Hematopoietic multipotent progenitor cell (in vitro differentiated cells): ENCODE measurements at regions not wholly inside any gene's neighbourhood (a gene's known extent, or its start where the extent isn't known, plus 50 kb on each side); places are given as distances from the start of the nearest gene placed in this dataset.
A peak's percentile ranks its signal among the peaks of the same experiment; 100 is the strongest.
"Not testable (repeated sequence)": the region's sequence is repeated elsewhere in the genome, so short reads cannot be mapped to it uniquely, and the experiment has no call there.

Experiments used
- DNase-seq, 3 donors: peaks; one replicate each; pipeline ENCODE4 v3.0.0-alpha.2; 2011 to 2015; ENCODE audit warnings: low read depth in 2 of 3, low spot score in 2 of 3

DNA sequence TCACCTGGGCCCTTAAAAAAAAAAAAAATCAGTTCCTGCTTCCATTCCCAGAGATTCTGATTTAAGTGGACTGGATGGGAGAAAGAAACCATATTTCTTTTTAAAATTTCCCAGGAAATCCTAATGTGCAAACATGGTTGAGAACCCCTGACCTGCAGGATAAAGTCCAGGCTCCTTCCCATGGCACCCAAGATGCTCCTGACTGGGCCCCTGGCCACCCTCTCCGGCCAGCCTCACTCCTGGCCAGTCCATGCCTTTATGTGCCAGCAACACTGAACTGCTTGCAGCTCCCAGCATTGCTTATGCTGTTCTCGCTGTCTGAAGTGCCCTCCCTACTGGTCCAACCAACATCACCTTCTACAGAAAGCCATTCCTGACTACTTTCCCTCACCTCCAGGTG is 93.9 kb downstream of the TEX35 start:
- DNase-seq, result no peak

DNA sequence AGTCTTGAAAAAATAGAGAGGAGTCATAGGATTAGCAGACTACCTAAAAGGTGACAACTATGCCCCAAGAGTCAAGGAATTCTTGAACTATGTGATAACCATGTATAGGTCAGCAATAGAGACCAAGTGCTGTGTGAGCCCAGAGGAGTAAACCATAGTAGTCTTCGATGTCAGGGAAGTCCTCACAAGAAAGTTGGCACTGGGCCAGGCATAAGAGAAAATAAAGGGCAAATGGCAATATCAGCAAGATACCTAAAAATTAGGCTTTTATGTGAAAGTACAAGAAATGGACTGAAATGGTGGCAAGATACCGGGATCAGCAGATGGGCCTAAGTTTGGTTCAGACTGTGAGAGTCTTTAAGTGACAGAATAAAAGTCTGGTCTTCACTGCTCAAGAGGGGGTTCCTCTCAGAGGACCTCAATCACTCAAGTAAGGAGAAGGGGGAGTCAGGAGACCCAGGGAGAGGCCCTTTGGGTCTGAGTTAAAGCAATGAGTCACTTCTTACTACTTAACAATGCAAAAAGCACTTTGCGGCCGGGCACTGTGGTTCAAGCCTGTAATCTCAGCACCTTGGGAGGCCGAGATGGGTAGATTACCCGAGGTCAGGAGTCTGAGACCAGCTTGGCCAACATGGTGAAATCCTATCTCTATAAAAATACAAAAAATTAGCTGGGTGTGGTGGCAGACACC is 95.0 kb downstream of the TEX35 start:
- DNase-seq, result peak in 2 of 3 donors; percentile 8 to 32

DNA sequence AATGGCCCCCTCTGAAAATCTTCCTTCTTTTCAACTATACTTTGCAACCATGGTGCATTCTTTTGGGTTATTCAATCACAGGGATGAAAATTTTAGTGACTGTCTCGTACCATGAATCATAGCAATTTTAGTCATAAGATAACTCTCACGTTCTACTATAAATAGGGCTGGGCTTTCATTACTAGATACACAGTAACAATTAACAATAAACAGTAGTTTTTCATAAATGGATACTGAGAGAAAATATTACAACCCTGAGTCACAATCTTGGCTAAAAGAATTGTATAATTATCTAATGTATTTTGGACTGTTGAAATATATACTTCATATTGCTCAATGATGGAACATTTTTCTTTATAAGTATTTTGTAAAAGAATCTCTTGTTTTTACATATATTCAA is 96.1 kb downstream of the TEX35 start:
- DNase-seq, result no peak

DNA sequence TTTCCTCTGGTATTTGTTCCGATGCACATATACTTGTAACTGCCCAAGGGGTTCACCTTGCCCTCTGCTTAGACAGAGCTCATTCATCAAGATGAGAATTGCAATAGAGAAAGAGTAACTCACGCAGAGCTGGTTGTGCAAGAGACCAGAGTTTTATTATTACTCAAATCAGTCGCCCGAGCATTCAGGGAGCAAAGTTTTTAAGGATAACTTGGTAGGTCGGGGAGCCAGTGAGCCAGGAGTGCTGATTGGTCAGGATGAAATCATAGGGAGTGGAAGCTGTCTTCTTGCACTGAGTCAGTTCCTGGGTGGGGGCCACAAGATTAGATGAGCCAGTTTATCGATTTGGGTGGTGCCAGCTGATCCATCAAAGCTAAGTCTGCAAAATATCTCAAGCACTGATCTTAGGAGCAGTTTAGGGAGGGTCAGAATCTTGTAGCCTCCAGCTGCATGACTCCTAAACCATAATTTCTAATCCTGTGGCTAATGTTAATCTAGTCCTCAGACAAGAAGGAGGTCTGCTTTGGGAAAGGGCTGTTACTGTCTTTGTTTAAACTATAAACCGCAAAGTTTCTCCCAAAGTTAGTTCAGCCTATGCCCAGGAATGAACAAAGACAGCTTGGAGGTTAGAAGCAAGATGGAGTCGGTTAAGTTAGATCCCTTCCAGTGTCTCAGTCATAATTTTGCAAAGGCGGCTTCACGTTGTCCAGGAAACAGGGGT is 97.9 kb downstream of the TEX35 start:
- DNase-seq, result not testable (repeated sequence)

DNA sequence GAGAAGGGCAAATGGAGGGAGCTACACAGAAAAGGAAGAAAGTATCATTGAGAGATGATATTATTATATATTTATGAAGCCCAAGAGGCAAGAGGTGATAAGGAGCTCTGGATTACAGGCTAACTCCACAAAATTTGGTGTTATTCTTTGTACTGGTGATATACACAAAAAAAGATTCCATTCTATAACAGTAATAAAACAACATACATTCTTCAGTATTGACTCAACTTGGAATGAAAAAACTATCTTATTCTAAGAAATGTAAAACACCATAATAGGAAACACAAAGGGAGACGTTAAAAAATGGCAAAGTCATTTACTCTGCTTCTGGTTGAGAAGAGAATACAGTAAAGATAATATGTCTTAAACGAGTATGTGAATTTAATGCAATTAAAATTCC is 99.4 kb downstream of the TEX35 start:
- DNase-seq, result no peak

DNA sequence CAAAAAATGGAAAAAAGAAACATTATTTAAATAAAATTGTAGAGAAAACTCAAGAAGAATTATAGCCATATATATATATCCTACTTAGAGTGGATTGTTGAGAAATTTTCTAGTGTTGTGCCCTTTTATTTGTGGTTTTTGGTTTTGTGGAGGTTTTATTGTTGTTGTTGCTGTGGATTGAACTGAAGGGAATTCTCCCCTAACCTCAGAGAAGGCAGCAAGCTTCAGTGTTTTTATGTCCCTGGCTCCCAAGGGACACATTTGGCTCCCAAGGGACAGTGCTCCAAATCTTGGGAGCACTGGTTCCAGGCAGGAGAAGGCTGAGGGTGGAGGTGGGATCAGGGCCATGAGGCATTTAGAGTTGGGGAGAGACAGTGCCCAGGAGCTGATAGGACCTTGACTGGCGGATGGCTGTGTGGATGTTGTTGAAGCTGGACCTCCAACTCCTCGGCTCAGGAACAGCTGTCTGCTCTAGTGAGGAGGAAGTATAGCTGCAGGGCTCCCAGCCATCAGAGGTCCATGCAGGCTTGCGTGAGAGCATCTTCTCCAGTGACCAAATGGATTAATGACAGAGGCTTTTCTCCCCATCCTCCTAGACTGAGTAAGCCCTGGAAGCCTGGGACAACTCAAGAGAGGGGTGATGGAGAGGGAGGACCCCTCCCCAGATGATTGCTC is 100.5 kb downstream of the TEX35 start:
- DNase-seq, result no peak

DNA sequence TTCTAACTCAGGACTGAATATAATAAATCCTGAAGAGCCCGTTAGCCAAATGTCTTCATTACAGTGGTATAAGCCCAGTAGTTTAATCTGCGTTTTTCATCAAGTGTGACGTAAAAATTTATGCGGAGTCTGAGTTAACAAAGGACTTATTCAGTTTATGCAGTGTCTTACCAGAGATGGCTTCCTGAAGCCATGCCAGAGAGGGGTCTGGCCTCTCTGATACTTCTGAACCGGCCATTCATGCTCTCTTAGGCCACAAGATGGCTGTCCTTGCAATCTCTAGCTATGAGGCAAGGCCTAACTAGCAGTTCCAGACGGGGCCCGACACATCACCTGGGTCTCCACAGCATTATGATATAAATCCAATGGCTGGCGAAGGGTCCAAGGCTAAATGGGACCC is 101.4 kb downstream of the TEX35 start:
- DNase-seq, result no peak

DNA sequence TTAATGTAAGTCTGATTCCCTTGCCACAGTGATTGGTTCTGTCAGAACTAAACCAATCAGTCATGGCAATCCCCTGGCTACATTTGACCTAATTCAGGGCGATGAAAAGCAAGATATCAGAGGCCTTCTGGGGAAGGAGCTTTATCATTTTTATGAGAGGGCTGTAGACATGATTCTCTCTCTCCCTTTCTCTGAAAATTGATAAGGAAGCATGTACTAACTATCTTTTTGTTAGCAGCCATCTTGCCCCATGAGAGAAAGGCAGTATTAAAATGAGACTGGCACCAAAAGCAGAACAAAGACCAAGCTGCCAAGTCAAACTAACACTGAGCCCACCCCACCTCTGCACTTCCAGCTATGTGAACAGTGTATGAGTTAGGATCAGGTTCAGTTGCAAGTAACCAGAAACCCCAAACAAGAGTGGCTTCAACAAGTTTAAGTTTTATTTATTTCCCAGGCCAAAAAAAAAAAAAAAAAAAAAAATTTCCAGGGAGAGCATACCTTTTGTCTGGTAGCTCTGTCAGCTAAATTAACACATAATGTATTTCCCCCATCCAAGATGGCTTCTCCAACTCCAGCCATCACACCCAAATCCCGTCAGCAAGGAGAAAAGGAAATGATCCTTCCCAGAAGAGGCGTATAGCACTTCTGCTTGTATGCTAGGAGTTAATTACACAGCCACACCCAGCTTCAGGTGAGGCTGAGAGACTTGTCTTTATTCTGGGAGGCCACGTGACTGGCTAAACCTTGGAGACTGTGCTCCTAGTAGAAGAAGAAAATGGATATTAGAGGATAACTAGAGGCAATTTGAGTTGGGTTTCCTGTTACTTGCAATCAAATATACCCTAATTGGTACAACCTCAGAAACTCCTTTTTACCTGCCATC is 105.8 kb upstream of the RALGPS2 start:
- no peak for DNase-seq

DNA sequence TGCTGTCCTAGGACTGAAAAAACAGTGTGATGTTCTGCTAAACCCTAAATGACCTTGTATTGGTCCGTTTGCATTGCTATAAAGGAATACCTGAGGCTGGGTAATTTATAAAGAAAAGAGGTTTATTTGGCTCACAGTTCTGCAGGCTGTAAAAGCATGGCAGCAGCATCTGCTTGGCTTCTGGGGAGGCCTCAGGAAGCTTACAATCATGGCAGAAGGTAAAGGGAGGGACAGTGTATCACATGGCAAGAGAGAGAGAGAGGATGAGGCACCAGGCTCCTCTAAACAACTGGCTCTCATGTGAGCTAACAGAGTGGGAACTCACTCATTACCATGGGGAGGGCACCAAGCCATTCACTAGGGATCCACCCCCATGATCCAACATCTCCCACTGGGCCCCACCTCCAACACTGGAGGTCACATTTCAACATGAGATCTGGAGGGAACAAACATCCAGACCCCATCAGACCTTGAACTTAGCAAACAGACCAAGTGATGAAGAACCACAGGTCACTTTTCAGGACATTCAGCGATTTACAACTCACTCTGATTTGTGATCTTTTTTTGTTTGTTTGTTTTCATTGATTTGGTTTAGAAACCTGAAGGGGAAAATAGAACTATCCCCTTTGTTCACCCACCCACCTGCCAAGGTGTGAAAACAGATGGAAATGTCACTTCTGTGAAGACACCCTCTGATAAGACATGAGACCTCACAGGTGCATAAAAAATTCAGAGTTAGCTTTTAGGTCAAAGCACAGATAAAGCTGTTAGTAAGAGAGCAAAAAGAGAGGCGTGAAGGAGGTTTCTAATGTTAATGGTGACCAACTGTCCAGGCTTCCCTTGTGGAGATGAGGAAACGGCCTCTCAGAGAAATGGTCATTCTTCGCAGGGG is 104.2 kb upstream of the RALGPS2 start:
- no peak for DNase-seq

DNA sequence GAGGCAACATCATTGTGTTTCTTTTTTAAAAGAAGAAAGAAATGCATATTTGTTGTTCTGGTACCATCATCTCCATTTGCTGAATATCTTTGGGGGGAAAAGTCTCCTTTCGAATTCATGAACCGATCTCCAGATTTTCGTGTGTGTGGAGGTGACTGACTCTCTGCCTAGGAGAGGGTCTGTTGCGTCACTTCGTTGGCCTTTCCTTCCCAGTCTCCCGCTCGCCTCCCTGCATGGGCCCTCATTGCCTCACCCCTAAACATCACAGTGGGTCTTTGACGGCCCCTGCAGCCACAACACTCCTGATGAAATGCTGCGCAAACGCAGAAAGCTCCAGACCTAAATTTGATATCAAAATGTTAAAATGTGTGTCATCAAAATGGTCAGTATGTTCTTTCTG is 103.2 kb upstream of the RALGPS2 start:
- DNase-seq, result no peak

DNA sequence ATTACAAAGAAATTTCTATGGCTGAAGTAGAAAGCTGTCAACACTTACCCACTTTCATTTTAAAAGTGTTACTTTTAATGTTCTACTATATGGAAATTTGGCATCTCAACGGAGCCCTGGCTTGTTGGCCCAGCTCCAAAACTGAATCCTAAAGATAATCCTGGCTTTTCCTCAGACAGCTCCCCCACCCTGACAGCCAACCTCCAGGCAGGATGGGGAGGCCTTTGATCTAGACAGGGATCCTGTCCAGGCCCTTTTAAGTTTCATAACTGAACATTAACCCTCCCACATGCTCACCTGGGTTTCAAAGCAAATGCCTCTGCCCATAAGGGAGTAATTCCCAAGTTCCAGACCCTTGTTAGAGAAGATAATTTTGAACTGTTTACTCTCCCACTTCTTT is 99.3 kb upstream of the RALGPS2 start:
- DNase-seq, result no peak

DNA sequence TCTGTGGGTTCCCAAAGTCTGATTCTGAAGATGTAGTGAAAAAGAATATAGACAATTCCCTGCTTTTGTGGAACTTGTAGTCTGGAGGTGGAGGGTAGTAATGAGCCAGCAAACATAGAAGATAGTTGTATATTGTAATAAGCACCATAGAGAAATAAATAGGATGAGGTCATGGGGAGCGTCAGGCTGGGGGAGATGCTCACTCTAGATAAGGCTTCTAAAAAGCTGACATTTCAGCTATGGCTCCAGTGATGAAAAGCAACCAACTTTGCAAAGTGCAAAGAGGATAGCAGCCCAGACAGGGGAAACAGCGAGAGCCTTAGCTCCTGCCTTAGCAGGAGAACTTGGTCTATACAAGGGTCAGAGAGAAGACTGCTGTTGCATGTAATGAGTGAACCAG is 98.0 kb upstream of the RALGPS2 start:
- no peak for DNase-seq

DNA sequence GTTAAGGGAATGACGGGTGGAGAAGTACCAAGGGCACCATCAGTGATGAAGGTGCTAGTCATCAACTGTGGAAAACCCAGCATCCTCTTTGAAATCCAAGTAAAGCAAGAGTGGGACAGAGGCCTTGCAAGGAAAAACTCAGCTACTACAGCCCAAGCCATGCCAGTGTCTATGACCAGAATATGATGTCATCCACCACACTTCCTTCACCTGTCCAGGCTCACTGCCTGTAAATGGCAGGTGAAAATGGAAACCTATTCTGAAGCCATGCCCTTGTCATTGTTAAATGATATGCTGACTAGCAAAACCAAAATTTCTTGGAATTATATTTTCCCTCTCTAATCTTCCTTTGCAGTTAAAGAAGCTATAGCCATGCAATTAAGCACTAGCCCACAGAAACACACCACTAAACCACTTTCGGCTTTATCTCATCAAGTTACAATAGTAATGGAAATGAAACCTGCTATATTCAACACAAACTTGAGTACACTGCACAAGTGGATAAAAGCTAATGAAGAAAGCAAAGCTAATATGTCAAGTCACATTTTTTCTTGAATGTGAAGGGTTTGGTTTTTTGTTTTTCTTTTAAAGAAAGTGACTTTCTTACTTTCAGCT is 96.3 kb upstream of the RALGPS2 start:
- no peak for DNase-seq

DNA sequence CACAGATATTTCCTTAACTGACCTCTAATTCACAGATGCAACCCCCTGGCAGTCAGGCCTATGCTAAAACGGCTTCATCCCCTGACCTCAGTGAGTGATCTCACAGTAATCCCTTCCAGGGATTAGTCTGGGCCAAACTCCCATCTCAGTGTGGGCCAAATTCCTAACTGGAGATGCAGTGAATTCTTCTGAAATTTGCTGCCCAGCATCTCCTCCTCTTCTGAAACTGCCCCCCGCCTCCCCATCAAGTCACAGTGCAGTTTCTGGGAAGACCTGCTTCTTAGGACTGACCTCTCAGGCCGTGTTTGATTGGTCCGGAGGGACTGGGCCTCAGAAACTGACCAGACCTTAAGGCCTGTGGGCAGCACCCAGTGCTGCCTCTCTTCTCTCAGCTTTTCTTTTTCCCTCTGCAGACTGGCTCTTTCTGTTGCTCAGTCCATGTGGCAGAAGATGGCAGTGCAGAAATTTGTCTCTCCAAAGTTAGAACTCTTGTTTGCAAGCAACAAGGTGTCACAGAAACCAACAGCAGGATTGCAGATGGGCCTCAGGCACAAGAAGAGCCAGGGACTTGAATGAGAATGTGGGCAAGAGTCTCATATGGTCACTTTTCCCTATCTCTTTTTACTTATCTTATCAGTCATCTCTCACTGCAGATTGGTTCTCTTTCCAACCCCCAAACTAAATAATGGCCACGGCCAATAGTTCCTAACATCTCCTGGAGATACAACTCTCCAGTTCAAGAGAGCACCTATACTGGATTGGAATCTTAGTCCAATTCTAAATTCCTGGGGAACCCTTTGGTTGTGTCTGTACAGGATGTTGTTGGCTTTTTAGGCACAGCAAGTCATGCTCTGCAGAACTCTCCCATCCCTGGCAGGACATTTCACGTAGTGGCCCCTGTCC is 95.5 kb upstream of the RALGPS2 start:
- DNase-seq, result no peak

DNA sequence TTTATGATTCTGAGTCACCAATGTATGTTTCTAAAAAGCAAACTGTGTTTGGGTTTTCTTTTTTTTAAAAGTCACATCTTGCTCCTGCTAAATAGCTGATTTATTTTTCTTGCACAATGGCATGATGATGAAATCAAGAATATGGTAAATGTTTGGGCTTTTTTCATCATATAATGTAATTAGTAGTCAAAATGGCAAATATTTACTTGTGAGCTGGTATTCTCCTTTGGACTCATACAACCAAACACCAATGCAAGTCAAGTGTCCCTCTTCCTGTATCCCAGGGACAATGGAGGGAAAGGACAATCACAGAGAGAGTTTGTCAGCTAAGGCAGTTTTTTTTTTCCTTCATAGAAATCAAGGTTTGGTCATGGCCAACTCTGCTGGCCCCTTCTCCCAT is 94.6 kb upstream of the RALGPS2 start:
- DNase-seq, result no peak

DNA sequence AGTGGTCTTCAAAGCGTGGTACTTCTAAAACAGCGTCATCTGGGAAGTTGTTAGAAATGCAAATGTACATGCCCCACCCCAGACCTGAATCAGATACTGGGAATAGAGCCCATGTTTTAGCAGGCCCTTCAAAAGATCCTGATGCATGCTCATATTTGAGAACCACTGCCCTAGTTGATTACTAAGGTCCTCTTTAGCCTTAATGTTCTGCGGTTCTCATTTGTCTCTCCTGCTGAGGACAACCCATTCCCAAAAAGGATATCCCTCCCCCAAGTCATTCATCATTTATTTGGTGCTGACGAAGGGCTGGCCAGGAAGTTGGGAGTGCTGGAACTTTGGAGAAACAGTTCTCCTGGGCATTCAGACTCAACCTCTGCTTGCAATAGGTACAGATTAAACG is 92.4 kb upstream of the RALGPS2 start:
- DNase-seq, result no peak

DNA sequence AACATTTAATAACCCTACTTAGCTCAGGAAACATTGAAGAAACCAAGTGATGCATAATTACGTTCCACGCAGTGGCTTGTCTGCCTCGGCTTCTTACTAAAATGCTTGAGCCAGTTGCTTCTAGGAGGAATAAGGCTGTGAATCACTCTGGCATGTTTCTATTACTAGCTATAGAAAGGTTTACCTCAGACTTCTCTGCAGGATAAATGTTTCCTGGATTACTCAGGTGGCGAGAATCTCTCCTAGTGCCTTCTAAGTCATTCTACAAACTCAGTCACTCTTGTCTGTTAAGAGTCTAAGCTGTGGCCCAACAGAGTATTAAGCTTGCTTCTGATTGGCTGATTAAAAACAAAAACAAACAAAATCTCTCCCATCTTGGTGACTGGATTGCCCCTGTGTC is 92.0 kb upstream of the RALGPS2 start:
- DNase-seq, result no peak

DNA sequence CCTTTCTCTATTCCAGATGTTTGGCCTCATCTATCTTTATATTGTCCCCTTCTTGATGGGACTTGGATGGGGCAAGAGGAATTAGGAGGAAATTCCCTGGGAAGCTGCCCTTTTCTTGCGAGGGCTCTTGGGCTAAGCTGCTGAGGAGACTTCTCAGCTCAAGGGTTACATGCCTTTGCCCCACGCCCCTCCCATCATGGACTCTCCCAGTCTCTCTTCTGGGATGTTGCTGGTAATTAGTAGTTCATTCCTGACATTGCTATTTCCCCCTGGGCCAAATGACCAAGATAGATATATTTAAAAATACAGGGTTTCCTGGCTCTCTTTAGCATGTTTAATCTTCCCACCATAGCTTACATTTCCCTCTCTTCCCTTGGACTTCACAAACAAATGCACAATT is 90.6 kb upstream of the RALGPS2 start:
- no peak for DNase-seq

DNA sequence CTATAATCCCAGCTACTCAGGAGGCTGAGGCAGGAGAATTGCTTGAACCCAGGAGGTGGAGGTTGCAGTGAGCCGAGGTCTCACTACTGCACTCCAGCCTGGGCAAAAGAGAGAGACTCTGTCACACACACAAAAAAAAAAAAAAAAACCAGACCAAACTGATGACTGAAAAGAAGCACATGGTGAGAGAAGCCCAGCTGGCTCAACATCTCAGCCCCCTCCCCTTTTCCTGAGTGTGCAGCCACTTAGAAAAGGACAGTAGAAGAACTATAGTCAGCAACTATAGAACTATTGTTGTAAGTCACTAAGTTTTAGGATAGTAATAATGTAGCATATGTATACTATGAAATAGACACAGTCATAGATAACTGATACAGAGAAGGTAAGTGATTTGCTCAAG is 87.2 kb upstream of the RALGPS2 start:
- no peak for DNase-seq
